GM12878 (cell line): ENCODE measurements at regions not wholly inside any gene's neighbourhood (a gene's known extent, or its start where the extent isn't known, plus 50 kb on each side); places are given as distances from the start of the nearest gene placed in this dataset.

Source experiments
- ATAC-seq: fragments of 200-7000 bp; cut with Tn5 transposase; 3 replicates; pipeline ENCODE4 v1.9.1; 2020; ENCODE audit warnings: mild to moderate bottlenecking, moderate library complexity
- BruUV-seq: library from RNA; stranded (reverse); fragments of 400-500 nt; replicated peaks from 2 replicates; lab custom pipeline; 2021; lab: Mats Ljungman, UMichigan
- CTCF ChIA-PET: fragments of 300-600 bp; sonication (Branson Sonifier 250); formaldehyde crosslinking; extraction: SDS; loops from one replicate; lab custom pipeline; 2021; ENCODE audit warnings: inconsistent platforms; lab: Yijun Ruan, JAX
- POLR2A ChIA-PET: fragments of 350-600 bp; formaldehyde crosslinking; extraction: SDS; loops from one replicate; lab custom pipeline; 2021; ENCODE audit warnings: inconsistent platforms; lab: Charles Lee
- RAD21 ChIA-PET: fragments of 300-600 bp; sonication (Branson Sonifier 250); formaldehyde crosslinking; loops from one replicate; lab custom pipeline; 2023; ENCODE audit warnings: antibody characterized with exemption; ENCODE audit not compliant: unreplicated experiment; lab: Charles Lee
- SMC1A ChIA-PET: fragments of 300-600 bp; sonication (Branson Sonifier 250); formaldehyde crosslinking; loops from one replicate; lab custom pipeline; 2023; ENCODE audit not compliant: unreplicated experiment, uncharacterized antibody; lab: Charles Lee
- DNase-seq: peaks from one replicate; pipeline ENCODE4 v3.0.0-alpha.2; 2011; ENCODE audit warnings: low read depth, low spot score
- FAIRE-seq: peaks from 3 replicates; lab custom pipeline; 2011; peaks lifted over from hg19 to GRCh38; lab: Jason Lieb, UNC
- H2AFZ ChIP-seq: 2 replicates; pipeline ENCODE4 v1.6.0; 2011; ENCODE audit warnings: low read depth, low read length, control low read depth; ENCODE audit not compliant: control insufficient read depth
- H3K27ac ChIP-seq: 2 replicates; pipeline ENCODE4 v1.5.1; 2011; ENCODE audit warnings: control low read depth; ENCODE audit not compliant: control insufficient read depth, insufficient read depth
- H3K27me3 ChIP-seq, 2 experiments: replicated peaks in 1 of 2; 2 replicates each; pipeline versions ENCODE4 v1.6.0 to v1.6.1; 2011; ENCODE audit warnings: low read length in 1 of 2; ENCODE audit not compliant: control insufficient read depth in 2 of 2, insufficient read depth in 2 of 2
- H3K36me3 ChIP-seq, 2 experiments: 2 replicates each; pipeline ENCODE4 v1.5.1; 2011; ENCODE audit warnings: low read length in 1 of 2; ENCODE audit not compliant: control insufficient read depth in 2 of 2, insufficient read depth in 2 of 2
- H3K4me1 ChIP-seq: 2 replicates; pipeline ENCODE4 v1.6.1; 2011; ENCODE audit warnings: mild to moderate bottlenecking, low read length, moderate library complexity, mixed read lengths; ENCODE audit not compliant: control insufficient read depth, insufficient read depth
- H3K4me2 ChIP-seq: 2 replicates; pipeline ENCODE4 v1.6.0; 2011; ENCODE audit warnings: control low read depth; ENCODE audit not compliant: control insufficient read depth, insufficient read depth
- H3K4me3 ChIP-seq: fragments of 200-600 bp; sonication (generic); 2 replicates; pipeline ENCODE4 v1.5.1; 2016
- H3K79me2 ChIP-seq: 2 replicates; pipeline ENCODE4 v1.6.0; 2011; ENCODE audit warnings: low read length; ENCODE audit not compliant: control insufficient read depth, insufficient read depth
- H3K9ac ChIP-seq: 2 replicates; pipeline ENCODE4 v1.8.0; 2011; ENCODE audit warnings: low read length, control low read depth, mixed read lengths; ENCODE audit not compliant: control insufficient read depth, insufficient read depth
- H3K9me3 ChIP-seq: replicated peaks from 3 replicates; pipeline ENCODE4 v1.5.1; 2011; ENCODE audit warnings: mild to moderate bottlenecking, low read length; ENCODE audit not compliant: control insufficient read depth, insufficient read depth
- H4K20me1 ChIP-seq: 2 replicates; pipeline ENCODE4 v1.6.0; 2011; ENCODE audit not compliant: control insufficient read depth, insufficient read depth
- BHLHE40 ChIP-seq, 2 experiments: fragments of 450-650 bp in 1 of 2; IDR thresholded peaks; 2 replicates each; pipeline ENCODE4 v1.6.1; 2011 to 2017; ENCODE audit warnings: low read depth in 2 of 2, borderline replicate concordance in 1 of 2, improper control_type of control experiment in 1 of 2, low read length in 1 of 2, mild to moderate bottlenecking in 1 of 2
- BRCA1 ChIP-seq: IDR thresholded peaks from 2 replicates; pipeline ENCODE4 v1.6.1; 2011; ENCODE audit warnings: low read depth, low read length, improper control_type of control experiment
- IKZF1 ChIP-seq: fragments of 450-650 bp; conservative IDR thresholded peaks from 2 replicates; pipeline ENCODE4 v1.6.1; 2017; ENCODE audit warnings: antibody characterized with exemption, mild to moderate bottlenecking
- IRF3 ChIP-seq: fragments of 450-650 bp; IDR thresholded peaks from 2 replicates; pipeline ENCODE4 v1.6.1; 2014; ENCODE audit warnings: mild to moderate bottlenecking
- NFYB ChIP-seq: IDR thresholded peaks from 2 replicates; pipeline ENCODE4 v1.6.1; 2011; ENCODE audit warnings: low read depth, mild to moderate bottlenecking, low read length, improper control_type of control experiment, moderate library complexity; ENCODE audit not compliant: insufficient read depth
- POLR2A ChIP-seq: IDR thresholded peaks from 2 replicates; pipeline ENCODE4 v1.6.1; 2011; ENCODE audit warnings: low read depth, mild to moderate bottlenecking, low read length
- SKIL ChIP-seq: fragments of 450-650 bp; IDR thresholded peaks from 2 replicates; pipeline ENCODE4 v1.6.1; 2017; ENCODE audit warnings: mild to moderate bottlenecking, low read depth, inconsistent platforms; ENCODE audit not compliant: poor library complexity, severe bottlenecking
- TAF1 ChIP-seq: IDR thresholded peaks from 2 replicates; pipeline ENCODE4 v1.6.1; 2011; ENCODE audit warnings: mild to moderate bottlenecking, low read depth, low read length, borderline replicate concordance
- TCF7 ChIP-seq: IDR thresholded peaks from 2 replicates; pipeline ENCODE4 v1.6.1; 2014; ENCODE audit warnings: antibody characterized with exemption, borderline replicate concordance
- USF1 ChIP-seq: IDR thresholded peaks from 2 replicates; pipeline ENCODE4 v1.6.1; 2011; ENCODE audit warnings: borderline replicate concordance, low read depth, mild to moderate bottlenecking, moderate library complexity, mixed read lengths, low read length; ENCODE audit not compliant: insufficient read depth; ENCODE audit errors: extremely low read length
- WRNIP1 ChIP-seq: IDR thresholded peaks from 2 replicates; pipeline ENCODE4 v1.6.1; 2011; ENCODE audit warnings: low read depth, low read length, improper control_type of control experiment, borderline replicate concordance
- WGBS: methylation state at CpG from one replicate; pipeline ENCODE4 v1.1.6; 2016; ENCODE audit warnings: low lambda C conversion rate; ENCODE audit not compliant: insufficient replicate concordance, insufficient coverage; ENCODE audit errors: missing lambda C conversion rate; 5-methylcytosine and 5-hydroxymethylcytosine counted together
- in situ Hi-C: fragments of 300-500 bp; cut with MboI; formaldehyde crosslinking; loops from 9 replicates; pipeline ENCODE4 v1.14.3; 2018; ENCODE audit warnings: mixed read lengths
- intact Hi-C: fragments of 100-400 bp; cut with micrococcal nuclease; formaldehyde crosslinking; loops from one replicate; pipeline ENCODE4 v1.14.2; 2022; ENCODE audit not compliant: unreplicated experiment

GRCh38 chr6:134602123-134602522, 284.2 kb upstream of the SGK1 start:
- Histone ChIP-seq H3K79me2 (no peaks in the 10 kb centered on the region), H3K36me3 (no peaks in the 10 kb centered on the region), H3K4me2 (no peak overlapping the region), H2AFZ (no peak overlapping the region), H3K9ac (no peak overlapping the region), H3K27me3 (peaks cover 0 to 3% of the 10 kb centered on the region in 2 experiments; a peak in 2 of 4 replicates), H3K4me1 (no peaks in the 10 kb centered on the region), H3K4me3 (no peak overlapping the region), H3K9me3 (no peaks in the 10 kb centered on the region; the same call in 2 of the 3 replicates), H3K27ac (no peak overlapping the region), H4K20me1 (no peaks in the 10 kb centered on the region)
- POLR2A ChIA-PET, result no interaction called here
- no TSS peak for BruUV-seq
- intact Hi-C loops (no loop called here), in situ Hi-C loops (no loop called here)
- ATAC-seq, result no peak
- CTCF ChIA-PET, result no interaction called here
- RAD21 ChIA-PET, result no interaction called here
- no peak for DNase-seq
- FAIRE-seq, result no peak
- SMC1A ChIA-PET, result no interaction called here
- 63% methylated on average over 1 of the region's 1 CpG for WGBS
- TF ChIP-seq SKIL (no peak), POLR2A (no peak), USF1 (no peak), BRCA1 (no peak), IKZF1 (no peak), TCF7 (no peak), IRF3 (no peak), WRNIP1 (no peak), NFYB (no peak), TAF1 (no peak), BHLHE40 (IDR thresholded peaks at IDR 0.05; ENCODE audit: borderline replicate concordance in 1 of 2, low read depth in 2 of 2, low read length in 1 of 2) (no peak)
- TF ChIP-seq, all 136 proteins: peak for 0
